ENCODE measurements at regions not wholly inside any gene's neighbourhood (a gene's known extent, or its start where the extent isn't known, plus 50 kb on each side); places are given as distances from the start of the nearest gene placed in this dataset.

DNA sequence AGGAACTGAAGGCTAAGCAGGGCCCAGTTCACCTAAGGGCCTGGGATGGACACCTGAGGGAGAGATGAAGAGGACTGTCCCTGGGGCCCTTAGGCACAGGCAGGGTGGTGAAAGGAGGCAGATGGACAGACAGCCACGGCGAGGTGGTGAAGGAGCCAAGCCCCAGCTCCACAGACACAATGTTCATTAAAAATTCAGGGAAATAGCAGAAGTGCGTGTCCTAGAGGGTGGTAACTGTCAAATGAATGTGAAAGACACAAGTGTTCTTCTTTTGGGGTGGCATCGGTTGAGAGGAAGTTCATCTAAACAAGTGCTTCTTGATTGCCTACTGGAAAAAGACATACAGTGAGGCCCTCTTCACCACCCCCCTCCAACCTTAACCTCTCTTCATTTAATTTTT lies 76.2 kb upstream of the SIX2 start:
- no peak overlapping the region for H3K4me3 ChIP-seq (ENCODE audit: extremely low read depth, insufficient read depth, low read length, poor library complexity, severe bottlenecking)
- H3K27ac ChIP-seq (ENCODE audit: low read depth, low read length, severe bottlenecking) = no peak overlapping the region
- H3K4me1 ChIP-seq (ENCODE audit: control insufficient read depth, insufficient read depth, low read length, poor library complexity, severe bottlenecking) = no peaks in the 10 kb centered on the region
- 92 to 94% methylated on average over 2 to 3 of the region's 4 CpGs for WGBS, 2 experiments (ENCODE audit: insufficient coverage in 2 of 2)
- no peaks in the 10 kb centered on the region for H3K36me3 ChIP-seq (ENCODE audit: control insufficient read depth, insufficient read depth, low read length)
- H3K9me3 ChIP-seq (ENCODE audit: control insufficient read depth, low read length) = no peaks in the 10 kb centered on the region

DNA sequence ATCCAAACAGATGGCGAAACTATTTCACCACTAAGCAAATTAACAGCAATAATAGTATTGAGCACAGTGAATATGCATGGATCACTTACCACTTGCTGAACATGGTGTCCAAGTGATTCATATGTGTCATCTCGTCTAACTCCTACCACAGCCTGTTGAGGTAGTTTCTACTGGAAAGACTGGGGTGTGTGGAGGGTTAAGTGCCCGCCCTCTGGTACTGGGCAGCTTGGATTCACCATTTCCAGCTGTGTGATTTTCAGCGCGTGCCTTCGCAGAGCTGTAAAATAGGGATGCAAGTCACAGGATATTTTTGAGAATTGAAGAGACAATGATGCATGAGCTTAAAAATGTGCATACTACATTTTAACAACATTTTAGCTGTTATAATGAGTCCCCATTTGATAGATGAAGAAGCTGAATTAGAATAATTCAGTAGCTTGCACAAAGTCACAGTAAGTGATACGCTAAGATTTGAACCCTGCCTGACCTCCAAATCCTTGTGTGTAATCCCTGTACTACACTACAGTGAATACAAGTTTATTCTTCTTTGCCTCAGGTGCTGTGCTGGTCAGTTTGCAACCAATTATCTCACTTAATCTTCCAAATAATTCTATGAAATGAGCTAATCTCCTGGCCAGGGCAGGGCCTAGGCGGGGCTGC lies 75.2 kb upstream of the SIX2 start:
- H3K27ac ChIP-seq (ENCODE audit: low read depth, low read length, severe bottlenecking) = no peak overlapping the region
- 70 to 94% methylated on average over 2 to 3 of the region's 8 CpGs for WGBS, 2 experiments (ENCODE audit: insufficient coverage in 2 of 2)

DNA sequence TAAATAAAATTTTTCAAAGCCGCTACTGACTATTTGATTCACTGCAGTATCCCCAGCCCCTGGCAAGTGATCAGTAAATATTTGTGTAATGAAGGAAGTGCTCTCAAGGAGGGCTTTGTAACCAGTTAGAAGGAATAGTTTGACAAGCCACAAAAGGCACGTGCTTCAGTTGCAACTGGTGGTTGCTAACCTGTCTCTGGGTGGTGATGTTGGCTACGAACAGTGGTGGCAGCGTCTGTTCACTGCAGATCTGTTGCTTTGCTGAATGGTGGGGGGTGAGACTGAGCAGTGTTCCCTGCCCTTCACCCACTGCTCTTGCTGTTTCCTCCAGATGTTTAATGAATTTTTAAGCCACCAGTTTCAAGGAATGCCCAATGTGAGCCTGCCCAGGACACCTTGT lies 73.9 kb upstream of the SIX2 start:
- Histone ChIP-seq H3K9me3 (ENCODE audit: control insufficient read depth, low read length) (no peaks in the 10 kb centered on the region), H3K4me1 (ENCODE audit: control insufficient read depth, insufficient read depth, low read length, poor library complexity, severe bottlenecking) (no peaks in the 10 kb centered on the region), H3K27ac (ENCODE audit: low read depth, low read length, severe bottlenecking) (no peak overlapping the region), H3K36me3 (ENCODE audit: control insufficient read depth, insufficient read depth, low read length) (no peaks in the 10 kb centered on the region), H3K4me3 (ENCODE audit: extremely low read depth, insufficient read depth, low read length, poor library complexity, severe bottlenecking) (no peak overlapping the region)
- 39 to 76% methylated on average over 3 to 4 of the region's 4 CpGs for WGBS, 2 experiments (ENCODE audit: insufficient coverage in 2 of 2)

More for the DNA sequence above, 75.2 kb upstream of the SIX2 start:
- no peaks in the 10 kb centered on the region for H3K36me3 ChIP-seq (ENCODE audit: control insufficient read depth, insufficient read depth, low read length)
- H3K4me3 ChIP-seq (ENCODE audit: extremely low read depth, insufficient read depth, low read length, poor library complexity, severe bottlenecking) = no peak overlapping the region
- no peaks in the 10 kb centered on the region for H3K4me1 ChIP-seq (ENCODE audit: control insufficient read depth, insufficient read depth, low read length, poor library complexity, severe bottlenecking)
- no peaks in the 10 kb centered on the region for H3K9me3 ChIP-seq (ENCODE audit: control insufficient read depth, low read length)

DNA sequence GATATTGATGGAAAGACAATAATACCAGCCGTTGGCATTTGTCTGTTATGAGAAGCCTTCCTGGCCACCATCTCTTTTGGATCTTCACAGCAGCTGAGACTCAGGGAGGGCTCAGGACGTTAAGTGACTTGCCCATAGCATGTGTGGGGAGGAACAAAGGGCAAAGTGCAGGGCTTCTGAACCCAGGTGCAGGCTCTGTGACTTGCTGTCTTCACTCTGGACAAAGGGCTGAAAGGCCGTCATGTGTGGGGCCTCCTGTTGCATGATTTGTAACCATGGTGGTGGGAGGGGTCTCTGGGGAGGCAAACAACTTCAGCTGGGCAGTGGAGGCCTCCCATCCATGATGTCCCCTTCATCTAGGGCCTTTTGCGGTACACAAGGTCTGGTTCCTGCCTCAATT lies 65.5 kb upstream of the SIX2 start:
- no peak overlapping the region for H3K4me3 ChIP-seq (ENCODE audit: extremely low read depth, insufficient read depth, low read length, poor library complexity, severe bottlenecking)
- no peak overlapping the region for H3K27ac ChIP-seq (ENCODE audit: low read depth, low read length, severe bottlenecking)
- H3K4me1 ChIP-seq (ENCODE audit: control insufficient read depth, insufficient read depth, low read length, poor library complexity, severe bottlenecking) = no peaks in the 10 kb centered on the region
- H3K9me3 ChIP-seq (ENCODE audit: control insufficient read depth, low read length) = no peaks in the 10 kb centered on the region
- no peaks in the 10 kb centered on the region for H3K36me3 ChIP-seq (ENCODE audit: control insufficient read depth, insufficient read depth, low read length)
- 84 to 100% methylated on average over 1 to 3 of the region's 4 CpGs for WGBS, 2 experiments (ENCODE audit: insufficient coverage in 2 of 2)

DNA sequence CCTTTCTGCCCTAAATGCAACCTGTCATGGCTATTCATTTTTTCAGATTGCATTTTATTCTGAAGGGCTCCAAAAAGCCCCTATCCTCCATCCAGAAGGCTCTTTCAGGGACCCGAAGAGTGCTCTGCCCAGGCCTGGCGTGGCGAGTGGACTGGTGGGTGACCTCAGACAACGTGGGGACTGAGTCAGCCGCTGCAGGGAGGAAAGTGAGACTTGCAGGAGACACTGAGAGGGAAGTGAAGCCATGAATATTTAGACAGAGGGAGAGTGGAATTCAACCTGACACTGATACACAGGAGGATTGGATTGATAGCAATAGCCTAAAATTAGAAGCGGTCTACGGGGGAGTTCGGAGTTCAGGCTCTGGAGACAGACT lies 63.6 kb upstream of the SIX2 start:
- no peak overlapping the region for H3K27ac ChIP-seq (ENCODE audit: low read depth, low read length, severe bottlenecking)
- no peaks in the 10 kb centered on the region for H3K4me1 ChIP-seq (ENCODE audit: control insufficient read depth, insufficient read depth, low read length, poor library complexity, severe bottlenecking)
- WGBS, 2 experiments (ENCODE audit: insufficient coverage in 2 of 2) = 92 to 94% methylated on average over 8 of the region's 8 CpGs
- no peaks in the 10 kb centered on the region for H3K9me3 ChIP-seq (ENCODE audit: control insufficient read depth, low read length)
- H3K4me3 ChIP-seq (ENCODE audit: extremely low read depth, insufficient read depth, low read length, poor library complexity, severe bottlenecking) = no peak overlapping the region
- no peaks in the 10 kb centered on the region for H3K36me3 ChIP-seq (ENCODE audit: control insufficient read depth, insufficient read depth, low read length)

DNA sequence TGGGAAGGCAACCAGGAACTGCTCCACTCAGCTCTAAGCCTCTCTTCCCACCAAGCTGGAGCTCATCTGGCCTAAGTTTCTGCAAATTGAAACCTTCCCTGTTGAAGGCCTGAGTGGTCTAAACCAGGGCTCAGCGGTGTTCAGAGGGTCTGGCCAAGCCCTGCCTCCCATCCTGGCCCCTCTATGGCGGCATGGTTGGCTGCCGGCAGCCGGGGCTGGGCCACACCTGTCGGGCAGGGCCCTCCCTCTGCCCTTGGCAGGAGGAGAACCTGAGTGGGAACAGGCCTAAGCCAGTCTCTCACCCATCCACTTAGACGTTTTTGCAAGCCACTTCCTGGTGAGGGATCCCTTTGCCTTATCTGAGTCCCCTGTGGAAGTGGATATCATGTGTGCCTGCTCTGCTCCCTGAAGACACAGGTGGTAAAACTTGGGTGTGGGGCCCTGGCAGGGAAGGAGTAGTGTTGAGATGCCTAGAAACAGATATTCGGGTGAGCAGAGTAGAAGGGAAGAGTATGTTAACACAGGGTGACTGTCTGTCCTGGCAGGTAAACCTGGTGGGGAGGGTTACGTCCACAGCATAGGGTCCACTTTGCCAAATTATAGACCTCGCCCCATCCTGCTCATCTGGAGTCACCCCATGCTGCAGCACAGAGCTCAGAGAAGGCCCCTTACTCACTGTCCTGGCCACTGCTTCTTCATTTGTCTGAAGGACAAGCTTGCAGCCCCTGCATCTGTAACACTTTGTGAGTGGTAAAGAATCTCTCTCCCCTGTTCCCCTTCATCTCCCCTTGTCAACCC lies 63.0 kb upstream of the SIX2 start:
- H3K36me3 ChIP-seq (ENCODE audit: control insufficient read depth, insufficient read depth, low read length) = no peaks in the 10 kb centered on the region

DNA sequence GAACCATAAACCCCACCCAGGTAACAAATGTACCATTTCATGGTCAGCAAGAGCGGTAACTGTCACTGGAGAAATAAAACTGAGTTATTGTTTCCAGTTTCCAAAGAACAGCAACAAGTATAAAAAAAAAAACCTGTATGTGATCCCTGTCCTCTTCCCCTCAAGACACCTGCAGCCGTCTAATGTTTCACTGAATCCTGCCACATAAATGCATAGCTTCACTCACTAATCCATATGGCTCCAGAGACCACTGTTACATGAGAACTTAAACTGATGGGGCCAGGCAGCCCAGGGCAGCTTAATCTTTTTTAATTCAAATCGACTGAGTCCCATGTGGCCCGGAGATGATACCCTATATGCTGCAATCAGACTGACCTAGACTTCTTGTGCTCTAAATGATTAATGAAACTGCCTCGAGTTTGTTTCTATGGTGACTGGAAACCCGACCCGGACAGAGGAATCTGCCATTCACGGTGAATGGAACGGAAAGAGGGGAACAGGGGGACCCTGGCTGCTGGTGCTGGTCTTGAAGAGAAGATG lies 60.9 kb upstream of the SIX2 start:
- Histone ChIP-seq H3K27ac (ENCODE audit: low read depth, low read length, severe bottlenecking) (no peak overlapping the region), H3K4me3 (ENCODE audit: extremely low read depth, insufficient read depth, low read length, poor library complexity, severe bottlenecking) (no peak overlapping the region), H3K36me3 (ENCODE audit: control insufficient read depth, insufficient read depth, low read length) (no peaks in the 10 kb centered on the region), H3K4me1 (ENCODE audit: control insufficient read depth, insufficient read depth, low read length, poor library complexity, severe bottlenecking) (no peaks in the 10 kb centered on the region), H3K9me3 (ENCODE audit: control insufficient read depth, low read length) (no peaks in the 10 kb centered on the region)
- WGBS, 2 experiments (ENCODE audit: insufficient coverage in 2 of 2) = 53 to 58% methylated on average over 6 of the region's 9 CpGs

More for the DNA sequence above, 63.0 kb upstream of the SIX2 start:
- no peaks in the 10 kb centered on the region for H3K4me1 ChIP-seq (ENCODE audit: control insufficient read depth, insufficient read depth, low read length, poor library complexity, severe bottlenecking)
- no peak overlapping the region for H3K4me3 ChIP-seq (ENCODE audit: extremely low read depth, insufficient read depth, low read length, poor library complexity, severe bottlenecking)
- H3K9me3 ChIP-seq (ENCODE audit: control insufficient read depth, low read length) = no peaks in the 10 kb centered on the region
- no peak overlapping the region for H3K27ac ChIP-seq (ENCODE audit: low read depth, low read length, severe bottlenecking)
- WGBS, 2 experiments (ENCODE audit: insufficient coverage in 2 of 2) = 88 to 89% methylated on average over 8 of the region's 9 CpGs

DNA sequence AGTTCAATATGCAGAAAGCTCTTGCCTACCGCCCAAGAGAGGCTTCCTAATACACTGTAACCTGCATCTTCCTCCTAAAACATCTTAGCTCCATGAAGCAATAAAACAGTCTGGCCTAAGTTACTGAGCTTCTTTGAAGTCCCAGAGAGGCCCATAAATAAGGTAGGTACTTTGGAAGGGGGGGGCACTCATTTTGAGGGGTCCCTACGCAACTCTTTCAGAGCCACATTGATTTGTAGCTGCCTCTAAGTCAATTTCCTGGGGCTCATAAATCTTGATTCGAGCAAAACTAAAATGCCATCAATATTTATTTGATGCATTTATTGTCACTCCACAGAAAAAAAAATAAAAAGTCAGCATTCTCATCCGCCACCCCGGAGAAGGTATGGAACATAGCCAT lies 60.4 kb upstream of the SIX2 start:
- no peaks in the 10 kb centered on the region for H3K36me3 ChIP-seq (ENCODE audit: control insufficient read depth, insufficient read depth, low read length)
- WGBS, 2 experiments (ENCODE audit: insufficient coverage in 2 of 2) = 94 to 95% methylated on average over 2 of the region's 5 CpGs
- no peak overlapping the region for H3K27ac ChIP-seq (ENCODE audit: low read depth, low read length, severe bottlenecking)
- H3K4me3 ChIP-seq (ENCODE audit: extremely low read depth, insufficient read depth, low read length, poor library complexity, severe bottlenecking) = no peak overlapping the region
- H3K4me1 ChIP-seq (ENCODE audit: control insufficient read depth, insufficient read depth, low read length, poor library complexity, severe bottlenecking) = no peaks in the 10 kb centered on the region
- no peaks in the 10 kb centered on the region for H3K9me3 ChIP-seq (ENCODE audit: control insufficient read depth, low read length)

DNA sequence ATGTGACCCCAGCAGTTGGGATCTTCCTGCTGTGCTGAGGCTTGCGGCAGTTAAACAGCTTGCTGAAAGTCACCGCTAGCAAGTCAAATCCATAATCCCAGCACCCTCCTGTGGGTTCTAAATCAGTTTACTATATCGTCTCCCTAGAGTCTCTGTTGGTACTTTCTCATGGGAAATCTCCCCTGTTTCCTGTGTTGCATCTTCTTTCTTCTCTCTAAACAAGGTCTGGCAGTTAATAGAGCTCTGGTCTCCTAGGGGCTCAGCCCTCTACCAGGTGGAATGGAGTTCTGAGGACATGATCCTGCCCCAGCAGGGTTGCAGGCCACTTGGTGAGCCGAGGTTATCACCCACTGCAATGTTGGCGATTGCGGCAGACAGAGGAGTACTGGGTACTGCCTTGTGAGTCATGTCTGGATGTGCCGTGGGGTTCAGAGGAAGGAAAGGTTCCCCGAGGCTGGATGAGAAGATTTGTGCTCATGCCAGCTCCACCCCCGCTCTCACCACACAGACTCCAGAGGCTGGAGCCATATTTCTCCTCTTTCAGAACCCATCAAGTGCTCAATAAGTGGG lies 59.4 kb upstream of the SIX2 start:
- Histone ChIP-seq H3K9me3 (ENCODE audit: control insufficient read depth, low read length) (no peaks in the 10 kb centered on the region), H3K4me1 (ENCODE audit: control insufficient read depth, insufficient read depth, low read length, poor library complexity, severe bottlenecking) (no peaks in the 10 kb centered on the region), H3K27ac (ENCODE audit: low read depth, low read length, severe bottlenecking) (no peak overlapping the region), H3K36me3 (ENCODE audit: control insufficient read depth, insufficient read depth, low read length) (no peaks in the 10 kb centered on the region), H3K4me3 (ENCODE audit: extremely low read depth, insufficient read depth, low read length, poor library complexity, severe bottlenecking) (no peak overlapping the region)
- WGBS, 2 experiments (ENCODE audit: insufficient coverage in 2 of 2) = 77 to 84% methylated on average over 5 to 8 of the region's 9 CpGs

DNA sequence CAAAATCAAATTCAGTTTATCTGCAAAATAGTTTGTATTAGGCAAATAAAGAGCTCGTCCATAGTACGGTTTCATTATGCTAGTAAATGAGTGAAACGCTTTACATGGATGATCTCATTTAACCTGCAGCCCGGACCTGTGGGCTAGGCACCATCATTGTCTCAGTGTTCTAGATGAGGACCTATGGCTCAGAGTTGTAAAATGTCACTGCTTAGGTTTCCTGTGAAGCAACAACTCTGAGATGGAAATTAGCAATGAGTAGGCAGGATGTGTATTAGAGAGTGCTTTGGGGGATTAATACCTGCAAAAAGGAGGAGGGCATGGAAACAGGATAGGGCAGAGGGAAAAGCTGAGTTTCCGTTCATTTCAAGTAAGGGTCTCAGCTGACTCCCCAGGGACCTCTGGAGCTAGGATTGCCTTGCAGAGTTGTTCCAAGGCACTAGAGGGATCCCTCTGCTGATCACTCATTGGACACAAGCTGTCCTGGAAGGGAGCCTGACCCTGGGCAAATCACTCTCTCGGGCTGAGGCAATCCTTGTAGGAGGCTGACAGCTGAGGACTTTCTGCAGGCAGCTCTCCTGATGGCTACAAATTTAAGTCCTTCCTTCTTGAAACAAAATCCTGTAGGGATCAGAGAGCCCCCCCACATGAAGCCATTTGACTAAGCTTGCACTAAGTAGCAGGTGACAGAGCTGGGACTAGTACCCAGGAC lies 58.8 kb upstream of the SIX2 start:
- WGBS, 2 experiments (ENCODE audit: insufficient coverage in 2 of 2) = 82 to 90% methylated on average over 6 of the region's 6 CpGs
- Histone ChIP-seq H3K27ac (ENCODE audit: low read depth, low read length, severe bottlenecking) (no peak overlapping the region), H3K9me3 (ENCODE audit: control insufficient read depth, low read length) (no peaks in the 10 kb centered on the region), H3K4me3 (ENCODE audit: extremely low read depth, insufficient read depth, low read length, poor library complexity, severe bottlenecking) (no peak overlapping the region), H3K36me3 (ENCODE audit: control insufficient read depth, insufficient read depth, low read length) (no peaks in the 10 kb centered on the region), H3K4me1 (ENCODE audit: control insufficient read depth, insufficient read depth, low read length, poor library complexity, severe bottlenecking) (no peaks in the 10 kb centered on the region)
